ENCODE measurements at regions not wholly inside any gene's neighbourhood (a gene's known extent, or its start where the extent isn't known, plus 50 kb on each side); places are given as distances from the start of the nearest gene placed in this dataset.

GRCh38 chr7:67344481-67345193 lies 348.0 kb downstream of the TYW1 start:
- H4K5ac ChIP-seq (ENCODE audit: insufficient read length, low read depth, low read length), result peak overlapping the region; percentile 55
- H3K36me3 ChIP-seq (ENCODE audit: control insufficient read depth in 2 of 4, insufficient read depth in 4 of 4, low read length in 3 of 4), result no peaks in the 10 kb centered on the region
- H2BK120ac ChIP-seq (replicated peaks; ENCODE audit: low read depth, low read length), result no peak overlapping the region
- H3K27ac ChIP-seq (ENCODE audit: low read depth, low read length), result no peak overlapping the region; the same call in 1 of the 2 replicates
- H2BK20ac ChIP-seq (ENCODE audit: low read length), result no peak overlapping the region
- H3K9me3 ChIP-seq (ENCODE audit: insufficient read depth in 2 of 2, low read depth in 1 of 2, low read length in 1 of 2), result 0 out of 4 replicates have a peak, but pooled peaks cover 0 to 7% of the 10 kb centered on the region in 2 experiments
- H4K91ac ChIP-seq (replicated peaks; ENCODE audit: insufficient read length, low read length), result peak overlapping the region; percentile 45
- no peaks in the 10 kb centered on the region for H3K79me1 ChIP-seq (ENCODE audit: low read depth, low read length)
- ChIA-PET POLR2A (ENCODE audit: partially characterized antibody) (interaction anchor here (1.3 kb wide), 2 partner anchors 9 to 21 kb away, joined by 3 to 4 read pairs; no protein-coding TSS in a partner anchor), CTCF (ENCODE audit: partially characterized antibody) (interaction anchor here (1.3 to 1.7 kb wide), 2 partner anchors 10 to 27 kb away, joined by 3 to 9 read pairs; no protein-coding TSS in a partner anchor)
- H2BK5ac ChIP-seq (ENCODE audit: low read depth, low read length), result peak overlapping the region; percentile 18; the same call in 1 of the 2 replicates
- no peak overlapping the region for H3K56ac ChIP-seq (replicated peaks; ENCODE audit: insufficient read length, low read depth, low read length)
- H3K4me2 ChIP-seq (ENCODE audit: insufficient read depth in 1 of 2, low read depth in 2 of 2, low read length in 2 of 2), result no peak overlapping the region
- H3K4me3 ChIP-seq (ENCODE audit: extremely low read depth in 1 of 4, insufficient read depth in 2 of 4, low read depth in 3 of 4, low read length in 4 of 4), result no peak overlapping the region
- H4K8ac ChIP-seq (ENCODE audit: extremely low read depth, insufficient read depth, low read length), result no peak overlapping the region
- no peak overlapping the region; the same call in 1 of the 2 replicates for H2BK15ac ChIP-seq (ENCODE audit: low read length)
- no peak overlapping the region for H2AFZ ChIP-seq (ENCODE audit: low read length)
- no peak overlapping the region for H3K14ac ChIP-seq (ENCODE audit: insufficient read length)
- H2BK12ac ChIP-seq (ENCODE audit: low read depth, low read length), result no peak overlapping the region
- H3K27me3 ChIP-seq (replicated peaks in 1 of 4; ENCODE audit: control insufficient read depth in 3 of 4, extremely low read depth in 1 of 4, insufficient read depth in 3 of 4, low read length in 3 of 4), result no peaks in the 10 kb centered on the region
- H3K23me2 ChIP-seq (ENCODE audit: low read depth, low read length), result no peaks in the 10 kb centered on the region
- peaks cover 0 to 6% (median 1%) of the 10 kb centered on the region in 4 experiments; a peak in 3 of 7 replicates for H3K4me1 ChIP-seq (replicated peaks in 1 of 4; ENCODE audit: control insufficient read depth in 3 of 4, insufficient read depth in 4 of 4, low read length in 3 of 4)
- H3K23ac ChIP-seq (ENCODE audit: insufficient read length), result no peak overlapping the region
- H2AK5ac ChIP-seq (ENCODE audit: low read depth, low read length), result no peak overlapping the region
- FAIRE-seq (no peak), DNase-seq (ENCODE audit: low read depth in 1 of 2, low spot score in 2 of 2) (no peak)
- H4K20me1 ChIP-seq (replicated peaks in 1 of 2; ENCODE audit: control insufficient read depth in 1 of 2, insufficient read depth in 2 of 2, low read length in 2 of 2), result peaks cover 0 to 3% of the 10 kb centered on the region in 2 experiments
- H3K9ac ChIP-seq (replicated peaks in 1 of 4; ENCODE audit: extremely low read depth in 1 of 4, low read depth in 3 of 4, low read length in 3 of 4), result no peak overlapping the region
- WGBS, 2 experiments (ENCODE audit: extremely low coverage in 1 of 2, insufficient coverage in 1 of 2, insufficient read length in 1 of 2, insufficient replicate concordance in 2 of 2, low coverage in 1 of 2, low lambda C conversion rate in 2 of 2, missing lambda C conversion rate in 1 of 2), result 78% methylated on average over 3 of the region's 3 CpGs; no CpG with 5 or more reads in 1 of the 2 experiments
- no peaks in the 10 kb centered on the region for H3K79me2 ChIP-seq (ENCODE audit: control insufficient read depth in 1 of 2, insufficient read depth in 2 of 2, low read length in 2 of 2)
- H3K18ac ChIP-seq (ENCODE audit: extremely low read depth, low read length), result no peak overlapping the region
- no peak overlapping the region for H3K4ac ChIP-seq (replicated peaks; ENCODE audit: insufficient read length, low read depth, low read length)
- no peak for TF ChIP-seq EP300 (IDR thresholded peaks at IDR 0.05; ENCODE audit: borderline replicate concordance in 1 of 2, low read depth in 2 of 2, low read length in 2 of 2)

Data from H1 (cell line).